CD4-positive, alpha-beta T cell treated with Interleukin-17A for 4 hours (primary cell): ENCODE measurements at regions not wholly inside any gene's neighbourhood (a gene's known extent, or its start where the extent isn't known, plus 50 kb on each side); places are given as distances from the start of the nearest gene placed in this dataset.

Experiments used
- DNase-seq: peaks from one replicate; pipeline ENCODE4 v3.0.0-alpha.2; 2020; ENCODE audit warnings: mixed read lengths

DNA sequence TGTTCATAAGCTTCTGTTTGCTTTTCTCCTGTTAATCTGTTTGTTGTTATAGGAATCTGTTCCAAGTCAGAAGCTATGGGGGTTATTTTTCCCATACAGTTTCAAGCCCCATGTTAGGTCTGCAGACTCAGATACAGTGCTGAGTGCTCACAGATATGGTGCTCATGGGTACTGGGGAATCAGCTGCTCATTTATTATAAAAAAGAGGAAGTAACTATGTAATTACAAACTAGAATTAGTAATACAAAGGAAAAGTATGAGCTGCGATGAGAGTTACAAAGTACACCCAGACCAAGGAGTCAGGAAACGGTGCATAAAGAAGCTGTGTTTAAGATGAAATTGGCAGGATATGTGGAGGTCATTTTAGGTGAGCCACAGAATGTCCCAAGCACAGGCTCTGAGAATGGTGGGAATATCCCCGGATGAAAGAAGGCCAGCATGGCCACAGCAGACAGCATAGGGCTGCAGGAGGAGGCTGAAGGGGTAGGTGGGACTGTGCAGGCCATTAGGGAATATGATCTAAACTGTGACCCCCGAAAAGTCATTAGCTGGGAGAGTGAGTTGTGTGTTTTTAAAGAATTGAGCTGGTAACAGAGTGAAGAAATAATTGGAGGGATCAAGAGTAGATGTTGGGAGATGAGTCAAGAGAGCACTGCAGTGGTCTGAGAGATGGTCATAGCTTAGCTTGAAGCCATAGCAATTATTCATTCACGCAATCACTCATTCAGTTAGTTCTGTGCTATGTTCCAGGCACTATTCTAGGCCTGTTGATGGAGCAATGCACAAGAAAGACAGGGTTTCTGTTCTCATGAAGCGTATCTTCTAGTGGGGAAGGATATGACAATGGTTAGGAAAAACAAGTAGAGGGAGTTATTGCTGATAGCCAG is 177.4 kb upstream of the UBL3 start:
- DNase-seq, result no peak

DNA sequence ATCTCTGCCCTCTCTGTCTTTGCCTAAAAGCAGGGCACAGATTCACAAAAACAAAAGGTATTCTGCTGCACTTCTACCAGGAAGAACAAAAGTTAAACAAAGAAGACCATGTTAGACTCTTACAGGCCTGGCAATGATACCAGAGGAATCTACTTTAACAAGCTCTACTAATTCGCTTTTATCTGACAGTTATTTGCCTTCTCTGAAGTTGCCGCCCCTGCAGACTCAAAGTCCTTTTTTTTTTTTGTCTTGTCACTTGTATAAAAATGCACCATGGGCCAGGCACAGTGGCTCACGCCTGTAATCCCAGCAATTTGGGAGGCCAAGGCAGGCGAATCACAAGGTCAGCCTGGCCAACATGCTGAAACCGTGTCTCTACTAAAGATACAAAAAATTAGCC is 176.5 kb upstream of the UBL3 start:
- no peak for DNase-seq

DNA sequence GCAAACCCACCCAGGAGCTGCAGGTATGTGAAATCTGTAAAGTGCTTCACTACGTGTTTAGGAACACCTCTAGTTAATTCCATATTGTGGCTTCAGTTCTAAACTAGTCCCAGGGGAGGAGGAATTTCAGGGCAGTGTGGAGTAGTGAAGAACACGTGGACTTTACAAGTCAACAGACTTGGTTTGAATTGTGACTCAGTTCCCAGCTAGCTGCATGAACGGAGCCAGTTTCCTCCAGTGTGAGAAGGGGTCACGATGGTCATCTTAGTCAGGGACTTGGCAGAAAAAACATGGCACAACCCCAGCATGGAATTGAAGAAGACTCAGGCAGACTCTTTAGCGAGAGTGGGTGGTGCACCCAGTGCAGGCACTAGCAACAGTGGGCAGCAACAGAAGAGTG is 175.7 kb upstream of the UBL3 start:
- DNase-seq, result no peak

DNA sequence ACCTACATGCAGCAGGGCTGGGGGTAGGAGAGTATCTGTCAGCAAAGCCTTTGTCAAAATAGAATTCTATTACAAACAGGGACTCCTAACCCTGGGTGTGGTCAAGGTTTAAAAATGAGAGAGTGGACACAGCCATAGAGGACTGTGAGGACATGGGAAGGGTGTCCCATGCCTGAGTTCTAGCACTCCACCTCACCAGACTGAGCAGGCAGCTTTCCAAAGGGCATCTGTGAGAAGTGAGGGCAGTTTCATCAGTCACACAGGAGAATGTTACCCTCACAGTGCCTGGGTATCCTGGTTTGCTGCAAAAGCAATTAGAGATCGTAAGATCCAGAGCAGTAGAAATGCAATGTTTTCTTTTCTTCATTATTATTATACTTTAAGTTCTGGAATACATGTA is 174.9 kb upstream of the UBL3 start:
- DNase-seq, result no peak

DNA sequence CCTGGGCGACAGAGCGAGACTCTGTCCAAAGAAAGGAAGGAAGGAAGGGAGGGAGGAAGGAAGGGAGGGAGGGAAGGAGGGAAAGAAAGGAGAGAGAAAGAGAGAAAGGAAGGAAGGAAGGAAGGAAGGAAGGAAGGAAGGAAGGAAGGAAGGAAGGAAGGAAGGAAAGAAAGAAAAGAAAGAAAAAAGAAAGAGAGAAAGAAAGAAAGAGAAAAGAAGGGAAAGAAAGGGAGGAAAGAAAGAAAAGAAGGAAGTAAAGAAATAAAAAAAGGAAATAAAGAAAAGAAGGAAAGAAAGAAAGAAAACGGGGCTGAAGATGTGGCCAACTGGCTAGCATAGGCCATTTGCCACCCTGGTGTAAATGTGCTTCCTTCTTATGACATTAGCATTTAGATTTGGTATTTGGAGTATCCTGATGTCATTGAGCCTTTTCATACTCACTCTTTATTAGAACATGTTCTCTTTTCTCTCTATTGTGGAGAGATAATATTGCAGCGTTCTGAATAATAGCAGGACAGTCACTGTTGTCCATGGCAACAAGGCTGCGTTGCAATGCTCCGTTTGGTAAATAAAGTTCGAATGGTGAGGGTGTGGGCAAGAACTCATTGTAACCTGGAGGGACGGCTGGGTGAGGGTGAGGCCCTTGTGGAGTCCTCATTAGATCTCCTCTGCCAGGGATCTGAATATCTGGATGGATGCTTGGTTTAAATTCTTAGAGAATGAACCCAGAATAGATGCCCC is 173.9 kb upstream of the UBL3 start:
- no peak for DNase-seq

DNA sequence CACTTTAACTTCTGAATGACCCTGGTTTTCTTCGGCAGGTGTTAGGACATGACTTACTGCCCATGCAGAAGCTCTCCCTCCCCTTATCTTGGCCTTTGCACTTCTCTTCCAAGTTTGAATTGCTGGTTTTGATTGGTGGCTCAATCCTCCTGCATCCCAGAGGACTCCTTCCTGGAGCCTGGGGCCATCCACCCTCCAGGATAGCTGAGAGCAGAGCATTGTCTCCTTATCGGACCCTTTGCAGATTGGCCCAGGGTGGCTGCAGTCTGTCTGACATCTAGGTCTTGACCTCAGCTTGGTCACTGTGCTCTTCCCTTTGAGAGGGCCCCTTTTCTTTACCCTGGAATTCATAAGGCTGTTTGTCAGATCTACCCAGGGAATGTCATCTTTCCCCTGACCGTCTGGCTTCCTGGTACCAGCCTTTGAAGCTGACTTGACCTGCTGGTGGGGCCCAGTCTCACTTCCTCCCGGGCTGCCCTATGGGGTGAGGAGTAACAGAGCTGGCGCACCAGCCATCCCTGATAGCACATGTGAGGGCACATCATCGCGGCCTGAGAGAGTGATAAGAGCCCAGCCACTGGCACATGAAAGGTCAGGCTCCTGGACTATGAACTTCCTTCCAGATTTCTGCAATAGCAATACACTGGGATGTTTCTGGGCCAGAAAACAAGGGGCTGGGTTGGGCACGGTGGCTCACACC is 172.9 kb upstream of the UBL3 start:
- DNase-seq, result no peak

DNA sequence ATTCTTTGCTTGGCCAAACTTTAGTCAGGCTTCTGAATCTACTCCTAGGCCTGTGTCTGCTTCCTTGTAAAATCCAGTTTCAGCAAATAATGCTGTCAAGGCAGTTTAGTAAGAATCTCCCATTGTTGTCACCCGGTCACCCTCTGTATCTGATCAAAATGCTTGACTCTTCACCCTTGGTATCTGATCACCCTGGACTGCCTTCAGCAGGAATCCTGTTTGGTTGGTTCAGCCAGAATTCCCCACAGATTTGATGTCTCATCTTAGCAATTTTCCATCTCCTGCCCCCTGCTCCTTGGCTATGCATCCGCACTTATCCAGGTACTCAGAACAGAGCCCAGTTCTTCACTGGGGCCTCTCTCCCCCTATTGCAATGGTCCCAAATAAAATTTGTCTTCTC is 172.4 kb upstream of the UBL3 start:
- no peak for DNase-seq

DNA sequence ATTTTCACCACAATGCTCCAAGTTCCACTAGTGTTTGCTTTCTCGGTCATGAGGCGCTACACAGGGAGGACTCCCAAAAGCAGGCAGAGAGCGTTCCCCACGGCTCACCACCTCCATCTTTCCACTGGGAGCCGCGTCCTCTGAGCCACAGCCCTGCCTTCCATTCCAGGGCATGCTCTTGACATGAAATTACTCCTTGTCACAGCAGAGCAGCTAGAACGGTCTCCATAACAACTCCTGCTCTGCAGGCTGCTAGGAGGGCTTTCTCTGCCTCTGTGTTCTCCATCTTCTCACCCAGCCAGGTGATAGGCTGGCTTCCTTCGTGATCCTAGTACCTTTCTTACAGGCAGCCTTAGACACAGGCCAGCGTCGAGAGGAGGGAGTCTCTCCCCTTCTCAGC is 171.8 kb upstream of the UBL3 start:
- no peak for DNase-seq

DNA sequence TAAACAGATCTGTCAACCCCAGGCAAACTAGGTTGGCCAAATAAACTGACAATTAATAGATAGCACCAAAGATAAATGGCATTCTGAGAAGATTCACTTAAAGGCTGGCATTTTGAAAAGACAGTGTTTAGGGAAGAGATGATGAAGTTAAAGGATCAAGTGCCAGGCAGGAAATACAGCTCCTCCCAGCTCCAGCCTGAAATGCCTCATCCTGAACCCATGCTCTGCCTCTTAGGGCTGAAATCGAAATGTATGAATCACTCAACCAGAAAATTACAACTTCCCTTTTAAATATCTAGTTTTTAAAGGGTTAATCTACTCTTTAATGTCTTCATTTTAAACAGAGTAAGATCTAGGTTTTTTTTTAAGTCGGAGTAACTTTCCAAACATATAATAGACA is 171.2 kb upstream of the UBL3 start:
- DNase-seq, result no peak

DNA sequence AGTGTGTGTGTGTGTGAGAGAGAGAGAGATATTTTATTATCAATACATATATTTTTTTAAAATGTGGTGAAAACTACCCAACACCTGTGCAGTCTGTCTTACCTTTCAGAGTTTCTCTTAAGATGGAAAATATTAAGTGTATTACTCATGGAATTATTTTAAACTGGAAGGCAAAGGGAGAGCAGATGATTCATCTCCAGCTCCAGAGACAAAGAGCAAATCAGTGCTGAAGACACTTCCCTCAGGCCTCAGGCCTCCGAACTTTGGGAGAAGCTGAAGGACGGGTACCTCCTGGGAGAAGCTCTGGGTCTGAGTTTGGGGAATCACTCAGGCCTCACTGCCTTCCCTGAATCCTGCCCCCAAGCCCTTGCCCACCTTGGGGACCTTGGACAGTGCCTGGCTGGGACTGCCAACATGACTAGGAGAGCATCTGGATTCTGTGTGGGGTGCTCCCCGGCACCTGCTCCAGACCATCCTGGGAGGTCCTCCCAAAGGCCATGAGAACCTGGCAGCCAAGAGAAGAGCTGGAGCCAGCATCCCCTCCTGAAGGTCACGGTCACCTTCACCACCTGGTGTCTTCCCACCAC is 170.4 kb upstream of the UBL3 start:
- no peak for DNase-seq

DNA sequence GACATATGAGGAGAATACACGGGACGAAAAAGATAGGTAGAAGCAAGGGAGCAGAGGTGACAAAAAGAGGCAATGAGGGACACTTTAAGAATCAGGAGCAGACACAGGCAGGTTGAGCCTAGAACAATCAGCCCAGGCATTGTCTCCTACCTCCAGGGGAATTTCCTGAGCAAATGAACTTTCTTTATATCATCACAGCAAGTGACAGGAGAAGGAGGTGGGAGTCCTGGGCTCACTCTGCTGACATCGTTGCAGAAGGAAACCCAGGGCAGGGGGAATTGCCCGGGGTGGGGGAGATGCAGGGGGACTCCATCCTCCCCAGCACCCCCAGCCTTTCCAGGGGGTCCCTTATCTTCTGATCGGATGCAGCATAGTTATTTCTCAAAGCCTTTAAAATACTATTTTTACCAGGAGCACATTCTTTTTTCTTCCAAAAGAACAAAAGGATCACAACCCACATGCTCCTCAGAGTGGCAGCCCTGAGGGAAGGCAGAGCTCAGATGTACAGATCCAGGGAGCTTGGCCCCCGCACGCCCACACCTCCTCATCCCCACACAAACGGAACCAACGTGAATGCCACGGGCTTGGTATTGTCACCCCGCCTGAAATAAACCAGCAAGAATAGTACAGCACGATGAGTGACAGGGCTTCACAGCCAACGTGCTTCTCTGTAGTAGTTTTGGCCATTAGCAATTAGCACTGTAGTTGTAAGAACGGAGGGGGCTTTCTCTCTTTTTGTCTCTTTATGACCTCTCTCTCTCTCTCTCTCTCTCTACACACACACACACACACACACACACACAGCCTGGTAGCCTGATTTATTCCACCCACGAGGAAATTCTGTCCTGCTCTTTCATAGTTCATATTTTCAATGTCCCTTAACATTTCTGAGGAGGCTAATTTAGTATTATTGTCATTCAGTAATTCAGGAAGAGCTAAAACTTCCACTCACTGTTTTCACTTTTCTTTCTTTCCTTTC is 169.5 kb upstream of the UBL3 start:
- DNase-seq, result no peak

DNA sequence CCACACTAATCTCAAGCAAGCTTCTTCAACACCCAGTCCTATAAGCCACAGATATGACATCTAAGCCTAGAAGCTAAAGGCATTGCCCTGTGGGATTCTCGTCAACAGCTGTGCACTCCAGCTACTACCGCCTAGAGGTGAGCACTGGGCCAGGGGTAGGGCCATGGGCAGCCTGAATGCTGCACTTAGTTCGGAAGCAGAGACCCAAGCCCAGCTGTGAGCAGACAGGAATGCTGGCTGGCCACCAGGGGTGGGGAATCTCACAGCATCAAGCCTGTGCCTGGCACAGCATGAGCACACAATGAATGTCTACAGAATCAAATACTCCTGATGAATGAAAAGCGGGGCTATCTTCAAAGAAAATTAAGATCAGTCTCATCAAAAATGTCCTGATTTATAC is 167.5 kb upstream of the UBL3 start:
- no peak for DNase-seq

DNA sequence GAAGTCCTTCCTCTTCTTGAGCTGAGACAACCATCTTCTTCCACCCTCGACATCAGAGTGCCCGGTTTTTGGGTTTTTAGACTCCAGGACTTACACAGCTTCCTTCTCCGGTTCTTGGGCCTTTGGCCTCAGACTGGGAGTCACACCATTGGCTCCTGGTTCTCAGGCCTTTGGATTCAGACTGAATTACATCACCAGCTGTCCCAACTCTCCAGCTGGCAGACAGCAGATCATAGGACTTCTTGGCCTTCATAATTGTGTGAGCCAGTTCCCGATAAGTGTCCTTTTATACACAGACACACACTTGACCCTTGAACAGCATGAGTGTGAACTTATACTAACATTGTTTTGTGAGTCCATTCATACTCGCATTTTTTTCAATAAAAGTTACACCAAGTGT is 166.0 kb upstream of the UBL3 start:
- no peak for DNase-seq

DNA sequence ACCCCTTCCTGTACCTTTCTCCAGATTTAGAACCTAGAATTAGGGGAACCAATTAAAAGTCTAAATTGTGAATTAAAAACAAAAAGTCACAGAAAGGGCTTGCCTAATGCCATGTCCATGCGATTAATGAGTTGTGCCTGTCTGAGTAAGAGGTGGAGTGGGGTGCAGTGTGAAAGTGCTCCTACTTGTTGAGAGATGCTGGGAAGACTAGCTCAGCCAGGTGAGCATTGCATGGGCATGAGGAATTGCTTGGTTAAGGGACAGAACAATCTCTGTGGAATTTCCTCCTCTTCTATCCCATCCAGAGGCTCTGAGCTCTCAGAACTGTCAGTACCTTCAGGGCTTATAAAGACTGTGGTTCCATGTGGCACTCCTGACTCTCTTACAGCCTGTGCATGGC is 159.0 kb upstream of the UBL3 start:
- DNase-seq, result no peak

DNA sequence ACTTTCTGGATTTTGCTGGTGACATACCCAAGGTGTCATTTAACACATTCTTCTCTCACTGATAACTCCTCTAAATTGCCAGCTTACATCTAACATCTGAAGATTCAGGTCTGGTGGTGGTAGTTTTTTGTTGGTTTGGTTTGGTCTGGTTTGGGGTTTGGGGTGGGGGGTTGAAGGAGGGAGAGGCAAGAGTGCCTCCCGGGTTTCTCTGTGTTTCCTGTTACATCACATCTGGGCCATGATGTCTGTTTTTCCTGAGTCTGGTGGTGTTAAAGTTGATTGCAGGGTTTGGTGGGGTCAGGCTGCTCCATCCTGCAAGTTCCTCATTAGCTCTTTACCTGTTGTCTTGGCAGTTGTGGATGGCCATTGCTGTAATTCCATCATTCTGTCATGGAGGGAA is 155.8 kb upstream of the UBL3 start:
- DNase-seq, result no peak

DNA sequence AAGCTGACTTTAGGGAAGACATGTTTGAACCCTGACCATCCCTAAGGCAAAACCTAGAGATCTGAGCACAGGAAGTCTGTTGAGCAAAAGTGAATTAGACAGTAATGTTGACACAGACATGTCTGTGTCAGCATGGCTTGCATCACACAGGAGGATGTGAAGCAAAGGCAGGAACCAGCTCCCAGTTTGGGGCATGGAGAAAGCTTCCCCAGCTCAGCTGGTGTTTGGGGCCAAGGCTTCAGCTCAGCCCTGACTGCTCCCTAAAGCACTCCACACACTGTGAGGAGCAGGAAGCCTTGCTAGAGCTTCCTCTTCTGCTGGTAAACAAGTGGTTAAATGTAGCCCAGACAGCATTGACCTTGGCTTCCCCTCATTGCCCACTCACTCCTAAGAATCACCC is 153.8 kb upstream of the UBL3 start:
- no peak for DNase-seq

DNA sequence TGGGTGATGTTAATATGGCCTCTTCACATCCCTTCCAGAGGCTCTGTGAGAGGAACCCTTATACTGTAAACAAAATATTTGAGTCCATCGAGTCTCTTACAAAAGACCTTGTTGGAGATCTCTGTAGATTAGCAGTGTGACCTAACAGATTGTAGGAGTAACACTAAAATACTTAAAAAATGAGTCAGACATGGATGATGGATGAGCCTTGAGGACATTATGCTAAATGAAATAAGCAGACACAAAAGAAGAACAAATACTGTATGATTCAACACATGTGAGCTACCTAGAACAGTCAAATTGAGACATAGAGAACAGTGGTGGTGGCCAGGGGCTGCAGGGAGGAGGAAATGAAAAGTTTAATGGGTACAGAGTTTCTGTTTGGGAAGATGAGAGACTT is 152.2 kb upstream of the UBL3 start:
- DNase-seq, result no peak

DNA sequence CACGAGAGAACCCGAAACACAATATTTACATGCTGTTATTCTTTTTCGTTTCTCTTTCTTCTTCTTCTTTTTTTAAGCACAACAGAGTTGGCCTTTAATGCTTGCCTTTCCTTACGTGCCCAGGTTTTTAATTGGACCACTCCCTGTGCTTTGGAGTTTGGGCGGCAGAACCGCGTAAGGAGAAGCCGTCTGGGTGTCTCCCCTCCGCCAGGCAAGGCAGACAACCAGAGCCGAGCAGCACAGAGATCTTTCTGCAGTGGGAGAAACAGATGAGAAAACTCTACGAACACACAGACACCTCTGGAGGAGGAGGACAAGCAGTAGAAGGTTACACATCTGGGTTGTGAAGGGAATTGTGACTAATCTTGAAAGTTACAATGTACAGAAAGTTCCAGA is 150.0 kb upstream of the UBL3 start:
- no peak for DNase-seq

DNA sequence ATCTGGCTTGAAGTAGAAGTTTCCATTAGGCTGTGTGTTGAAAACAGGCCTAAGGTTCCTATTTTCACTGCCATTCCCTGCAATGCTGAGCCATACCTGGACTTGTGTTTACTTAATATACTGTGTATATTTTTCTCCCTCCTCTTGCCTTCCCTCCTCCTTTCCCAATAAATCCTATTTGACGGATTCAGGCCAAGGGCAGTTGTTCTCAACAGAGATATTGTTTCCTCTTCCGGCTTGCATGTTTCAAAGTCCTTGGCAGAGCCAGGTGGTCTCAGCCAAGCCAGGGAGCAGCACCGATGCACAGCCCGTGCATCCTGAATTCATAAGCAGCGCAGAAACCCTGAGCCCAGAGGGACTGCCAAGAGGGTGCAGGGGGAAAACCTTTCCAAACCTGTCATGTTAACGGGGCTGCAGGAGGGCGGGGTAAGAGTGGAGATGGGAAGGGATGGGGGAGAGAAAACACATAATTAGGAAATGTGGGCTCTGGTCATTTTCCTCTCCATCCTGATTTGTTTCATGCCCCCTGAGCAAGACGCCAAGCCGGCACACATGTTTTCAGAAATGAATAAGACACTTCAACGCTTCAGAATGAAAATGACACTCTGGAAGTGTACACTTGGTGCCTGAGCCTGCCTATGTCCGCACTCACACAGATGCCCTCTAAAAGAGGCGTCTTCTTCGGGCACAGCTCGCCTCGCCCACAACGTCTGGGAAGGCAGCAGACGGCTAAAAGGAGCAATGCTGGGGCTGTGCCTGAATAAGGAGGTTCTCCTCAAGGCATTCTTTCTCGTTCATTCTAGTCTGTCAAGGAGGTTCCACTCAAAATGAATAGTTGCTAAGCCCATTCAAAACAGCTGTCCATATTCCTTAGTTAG is 149.3 kb upstream of the UBL3 start:
- DNase-seq, result no peak

DNA sequence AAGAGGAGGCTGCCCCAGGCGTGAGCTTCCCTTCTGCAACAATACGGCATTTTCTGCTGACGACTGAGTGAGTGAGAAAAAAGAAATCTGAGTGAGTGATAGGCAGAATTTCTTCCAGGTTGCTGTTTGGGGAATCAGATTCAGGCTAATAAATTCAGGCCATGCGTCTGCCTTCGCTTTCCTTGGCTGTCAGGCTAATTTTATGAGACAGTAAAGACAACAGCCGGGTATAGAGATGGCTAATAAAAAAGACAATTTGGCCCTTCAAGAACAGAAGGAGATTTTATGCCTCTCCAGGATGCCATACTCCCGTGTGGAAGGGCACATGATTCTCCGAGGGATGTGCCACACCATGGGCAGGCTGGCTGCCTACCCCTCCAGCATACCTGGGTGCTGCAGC is 145.9 kb upstream of the UBL3 start:
- DNase-seq, result no peak

DNA sequence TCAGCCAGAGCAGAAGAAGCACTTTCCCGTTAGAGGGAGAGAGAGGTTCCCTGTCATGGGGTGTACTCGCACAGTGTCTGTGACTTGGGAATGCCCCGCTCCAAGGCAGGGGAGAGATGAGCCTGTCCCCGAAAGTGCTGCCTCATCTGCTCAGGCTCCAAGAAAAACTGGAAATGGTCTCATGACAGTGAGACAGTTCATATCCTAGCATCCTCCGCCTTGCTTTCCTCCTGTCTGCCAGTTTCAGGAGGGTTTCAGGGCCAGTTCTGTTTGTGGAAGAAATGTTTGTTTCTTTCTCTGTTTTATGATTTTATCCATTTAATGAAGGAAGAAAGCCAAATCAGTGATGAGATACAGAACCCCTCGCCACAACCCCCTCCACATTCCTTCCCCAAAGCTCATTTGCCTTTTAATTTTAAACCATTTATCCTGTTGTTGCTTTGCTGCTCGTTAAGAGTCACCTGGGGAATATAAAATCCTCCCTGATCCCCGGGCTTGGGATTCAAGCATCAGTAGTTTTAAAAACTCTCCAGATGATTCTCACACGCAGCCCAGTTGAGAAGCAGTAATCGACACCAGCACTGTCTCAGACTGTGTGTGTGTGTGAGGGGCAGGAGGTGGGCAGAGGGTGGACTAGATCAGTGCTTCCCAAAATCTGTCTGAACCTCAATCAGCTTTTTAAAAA is 144.6 kb upstream of the UBL3 start:
- DNase-seq, result no peak
